ENCODE measurements at regions not wholly inside any gene's neighbourhood (a gene's known extent, or its start where the extent isn't known, plus 50 kb on each side); places are given as distances from the start of the nearest gene placed in this dataset.

DNA sequence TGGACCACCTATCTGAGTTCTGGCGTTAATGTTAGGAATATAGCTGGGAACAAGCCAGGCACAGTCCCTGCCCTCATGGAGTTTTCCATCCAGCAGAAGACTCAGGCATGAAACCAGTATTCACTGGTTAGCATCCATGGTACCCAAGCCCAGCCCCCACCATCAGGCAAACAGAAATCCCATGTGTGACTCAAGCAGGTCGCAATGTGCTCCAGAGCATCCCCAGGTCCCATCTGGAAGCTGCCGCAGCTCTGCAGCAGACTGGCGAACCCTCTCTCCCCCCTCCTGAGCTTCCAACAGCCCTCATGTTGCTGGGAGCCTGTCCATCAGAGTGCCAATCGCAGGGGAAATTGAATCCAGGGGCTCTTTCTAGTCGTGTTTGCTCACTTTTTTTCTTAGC lies 174.2 kb downstream of the RRAGC start:
- Histone ChIP-seq H3K79me2 (ENCODE audit: control insufficient read depth, insufficient read depth, low read length) (no peaks in the 10 kb centered on the region), H3K27ac (ENCODE audit: insufficient read depth, low read length) (no peak overlapping the region), H3K4me3 (replicated peaks in 1 of 4; ENCODE audit: control extremely low read depth in 1 of 4, insufficient read depth in 1 of 4, low read depth in 3 of 4, low read length in 4 of 4) (no peak overlapping the region), H3K4me1 (ENCODE audit: control insufficient read depth, extremely low read depth, insufficient read depth, low read length) (no peaks in the 10 kb centered on the region), H3K9me3 (ENCODE audit: control insufficient read depth, insufficient read depth, low read depth, low read length) (no peaks in the 10 kb centered on the region), H3K27me3 (ENCODE audit: control insufficient read depth, insufficient read depth, low read length) (no peaks in the 10 kb centered on the region), H3K36me3 (ENCODE audit: control insufficient read depth, insufficient read depth, low read length) (no peaks in the 10 kb centered on the region), H4K20me1 (ENCODE audit: control insufficient read depth, extremely low read depth, insufficient read depth, low read length) (no peaks in the 10 kb centered on the region), H3K4me2 (ENCODE audit: extremely low read depth, insufficient read depth, low read length) (no peak overlapping the region), H3K9ac (ENCODE audit: insufficient read depth, low read length) (no peak overlapping the region), H2AFZ (ENCODE audit: low read length) (no peak overlapping the region)
- no peak for TF ChIP-seq EZH2 (IDR thresholded peaks at IDR 0.05; ENCODE audit: low read length, missing control alignments)
- TF ChIP-seq, protein P1, sequence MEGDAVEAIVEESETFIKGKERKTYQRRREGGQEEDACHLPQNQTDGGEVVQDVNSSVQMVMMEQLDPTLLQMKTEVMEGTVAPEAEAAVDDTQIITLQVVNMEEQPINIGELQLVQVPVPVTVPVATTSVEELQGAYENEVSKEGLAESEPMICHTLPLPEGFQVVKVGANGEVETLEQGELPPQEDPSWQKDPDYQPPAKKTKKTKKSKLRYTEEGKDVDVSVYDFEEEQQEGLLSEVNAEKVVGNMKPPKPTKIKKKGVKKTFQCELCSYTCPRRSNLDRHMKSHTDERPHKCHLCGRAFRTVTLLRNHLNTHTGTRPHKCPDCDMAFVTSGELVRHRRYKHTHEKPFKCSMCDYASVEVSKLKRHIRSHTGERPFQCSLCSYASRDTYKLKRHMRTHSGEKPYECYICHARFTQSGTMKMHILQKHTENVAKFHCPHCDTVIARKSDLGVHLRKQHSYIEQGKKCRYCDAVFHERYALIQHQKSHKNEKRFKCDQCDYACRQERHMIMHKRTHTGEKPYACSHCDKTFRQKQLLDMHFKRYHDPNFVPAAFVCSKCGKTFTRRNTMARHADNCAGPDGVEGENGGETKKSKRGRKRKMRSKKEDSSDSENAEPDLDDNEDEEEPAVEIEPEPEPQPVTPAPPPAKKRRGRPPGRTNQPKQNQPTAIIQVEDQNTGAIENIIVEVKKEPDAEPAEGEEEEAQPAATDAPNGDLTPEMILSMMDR (conservative IDR thresholded peaks at IDR 0.05 in 1 of 2, IDR thresholded peaks at IDR 0.05 in 1 of 2; ENCODE audit: low read depth in 1 of 2, low read length in 2 of 2) = no peak
- no peak for DNase-seq (ENCODE audit: low read depth in 2 of 2)

DNA sequence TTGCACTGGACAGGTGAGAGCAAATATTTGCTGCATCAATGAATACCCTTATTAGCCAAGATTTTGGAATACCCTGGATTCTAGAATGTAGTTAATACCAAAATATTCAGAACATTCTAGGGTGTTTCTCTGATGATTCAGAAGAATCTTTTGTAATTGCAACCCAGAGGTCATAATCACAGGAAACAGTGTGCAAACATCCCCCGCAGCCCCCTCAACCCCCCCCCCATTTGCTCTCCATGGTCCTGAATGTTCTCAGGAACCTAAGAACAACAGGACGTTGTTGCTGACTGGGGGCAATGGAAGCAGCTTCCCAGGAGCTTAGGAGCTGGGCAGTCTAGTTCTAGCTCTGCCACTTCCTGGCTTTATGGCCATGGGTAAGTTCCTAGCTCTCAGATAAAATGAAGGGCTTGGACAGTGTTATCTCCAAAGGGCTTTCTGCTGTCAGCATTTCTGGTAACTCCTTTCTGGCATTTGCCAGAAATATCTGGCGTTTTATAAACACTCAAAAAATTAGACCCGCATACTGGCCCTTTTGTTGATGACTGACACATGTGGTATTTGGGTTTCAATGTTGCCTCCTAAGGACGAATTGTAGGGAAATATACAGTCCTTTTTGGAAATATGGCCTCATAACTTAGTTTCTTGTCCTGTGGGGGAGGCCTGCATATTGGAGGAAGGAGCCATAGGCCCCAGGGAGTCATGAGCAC lies 178.6 kb downstream of the RRAGC start:
- Histone ChIP-seq H3K4me1 (ENCODE audit: control insufficient read depth, extremely low read depth, insufficient read depth, low read length) (no peaks in the 10 kb centered on the region), H3K9ac (ENCODE audit: insufficient read depth, low read length) (no peak overlapping the region), H3K9me3 (ENCODE audit: control insufficient read depth, insufficient read depth, low read depth, low read length) (no peaks in the 10 kb centered on the region), H3K36me3 (ENCODE audit: control insufficient read depth, insufficient read depth, low read length) (no peaks in the 10 kb centered on the region), H4K20me1 (ENCODE audit: control insufficient read depth, extremely low read depth, insufficient read depth, low read length) (no peaks in the 10 kb centered on the region), H3K79me2 (ENCODE audit: control insufficient read depth, insufficient read depth, low read length) (no peaks in the 10 kb centered on the region), H2AFZ (ENCODE audit: low read length) (no peak overlapping the region), H3K27ac (ENCODE audit: insufficient read depth, low read length) (no peak overlapping the region), H3K27me3 (ENCODE audit: control insufficient read depth, insufficient read depth, low read length) (no peaks in the 10 kb centered on the region), H3K4me2 (ENCODE audit: extremely low read depth, insufficient read depth, low read length) (no peak overlapping the region), H3K4me3 (replicated peaks in 1 of 4; ENCODE audit: control extremely low read depth in 1 of 4, insufficient read depth in 1 of 4, low read depth in 3 of 4, low read length in 4 of 4) (no peak overlapping the region)
- peak in 1 of 2 donors; percentile 13 for DNase-seq (ENCODE audit: low read depth in 2 of 2)
- TF ChIP-seq, protein P1 (conservative IDR thresholded peaks at IDR 0.05 in 1 of 2, IDR thresholded peaks at IDR 0.05 in 1 of 2; ENCODE audit: low read depth in 1 of 2, low read length in 2 of 2) = no peak
- TF ChIP-seq EZH2 (IDR thresholded peaks at IDR 0.05; ENCODE audit: low read length, missing control alignments) = no peak

DNA sequence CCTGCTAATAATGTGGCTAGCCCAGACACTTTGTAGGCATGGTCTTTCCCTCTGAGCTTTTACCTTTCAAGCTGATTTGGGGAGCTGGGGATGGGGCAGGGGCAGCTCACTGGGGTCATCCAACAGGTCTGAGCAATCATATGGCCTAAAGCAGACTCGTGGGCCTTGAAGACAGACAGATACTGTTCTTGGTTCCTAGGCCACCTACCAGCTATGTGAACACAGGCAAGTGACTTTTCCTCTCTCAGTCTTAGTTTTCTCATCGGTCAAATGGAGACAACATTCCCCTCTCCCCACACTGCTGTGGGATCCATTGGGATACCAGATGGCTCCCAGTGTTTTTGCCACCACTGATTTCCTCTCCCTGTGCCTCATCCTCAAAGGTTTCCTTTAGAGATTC lies 181.8 kb downstream of the RRAGC start:
- Histone ChIP-seq H3K4me2 (ENCODE audit: extremely low read depth, insufficient read depth, low read length) (no peak overlapping the region), H3K9ac (ENCODE audit: insufficient read depth, low read length) (no peak overlapping the region), H3K79me2 (ENCODE audit: control insufficient read depth, insufficient read depth, low read length) (no peaks in the 10 kb centered on the region)

More for the DNA sequence above, 181.8 kb downstream of the RRAGC start:
- DNase-seq (ENCODE audit: low read depth in 2 of 2) = no peak
- Histone ChIP-seq H2AFZ (ENCODE audit: low read length) (no peak overlapping the region), H3K27me3 (ENCODE audit: control insufficient read depth, insufficient read depth, low read length) (no peaks in the 10 kb centered on the region), H3K4me3 (replicated peaks in 1 of 4; ENCODE audit: control extremely low read depth in 1 of 4, insufficient read depth in 1 of 4, low read depth in 3 of 4, low read length in 4 of 4) (no peak overlapping the region), H3K9me3 (ENCODE audit: control insufficient read depth, insufficient read depth, low read depth, low read length) (no peaks in the 10 kb centered on the region), H3K27ac (ENCODE audit: insufficient read depth, low read length) (no peak overlapping the region), H3K36me3 (ENCODE audit: control insufficient read depth, insufficient read depth, low read length) (no peaks in the 10 kb centered on the region), H4K20me1 (ENCODE audit: control insufficient read depth, extremely low read depth, insufficient read depth, low read length) (no peaks in the 10 kb centered on the region), H3K4me1 (ENCODE audit: control insufficient read depth, extremely low read depth, insufficient read depth, low read length) (no peaks in the 10 kb centered on the region)
- TF ChIP-seq, protein P1 (conservative IDR thresholded peaks at IDR 0.05 in 1 of 2, IDR thresholded peaks at IDR 0.05 in 1 of 2; ENCODE audit: low read depth in 1 of 2, low read length in 2 of 2) = no peak
- TF ChIP-seq EZH2 (IDR thresholded peaks at IDR 0.05; ENCODE audit: low read length, missing control alignments) = no peak

Data from fibroblast of lung (primary cell).